HEK293 (cell line): ENCODE measurements at regions not wholly inside any gene's neighbourhood (a gene's known extent, or its start where the extent isn't known, plus 50 kb on each side); places are given as distances from the start of the nearest gene placed in this dataset.

Experiments
- CTCF ChIP-seq: fragments of 450-650 bp; formaldehyde crosslinking; IDR thresholded peaks from 2 replicates; pipeline ENCODE4 v1.5.1; 2016; ENCODE audit warnings: missing biosample characterization, missing genetic modification characterization
- YY1 ChIP-seq: fragments of 450-650 bp; formaldehyde crosslinking; IDR thresholded peaks from 2 replicates; pipeline ENCODE4 v1.5.1; 2018; ENCODE audit warnings: missing biosample characterization, missing genetic modification characterization
- ZBTB26 ChIP-seq: fragments of 450-650 bp; formaldehyde crosslinking; optimal IDR thresholded peaks from 2 replicates; pipeline ENCODE3; 2016; ENCODE audit warnings: missing biosample characterization, mild to moderate bottlenecking, missing genetic modification characterization
- ZFP69B ChIP-seq: fragments of 450-650 bp; formaldehyde crosslinking; IDR thresholded peaks from 2 replicates; pipeline ENCODE4 v1.5.1; 2016; ENCODE audit warnings: missing biosample characterization, missing genetic modification characterization
- ZNF239 ChIP-seq: fragments of 450-650 bp; formaldehyde crosslinking; IDR thresholded peaks from 2 replicates; pipeline ENCODE4 v1.5.1; 2016; ENCODE audit warnings: missing biosample characterization, missing genetic modification characterization
- ZNF280D ChIP-seq: fragments of 450-650 bp; formaldehyde crosslinking; IDR thresholded peaks from 2 replicates; pipeline ENCODE4 v1.5.1; 2016; ENCODE audit warnings: missing biosample characterization, missing genetic modification characterization
- ZNF335 ChIP-seq: fragments of 450-650 bp; formaldehyde crosslinking; conservative IDR thresholded peaks from 2 replicates; pipeline ENCODE4 v1.5.1; 2016; ENCODE audit warnings: missing biosample characterization, missing genetic modification characterization
- ZNF394 ChIP-seq: fragments of 450-650 bp; formaldehyde crosslinking; IDR thresholded peaks from 2 replicates; pipeline ENCODE4 v1.5.1; 2016; ENCODE audit warnings: missing biosample characterization, missing genetic modification characterization, mild to moderate bottlenecking, moderate library complexity, borderline replicate concordance
- ZXDB ChIP-seq: fragments of 450-650 bp; formaldehyde crosslinking; IDR thresholded peaks from 2 replicates; pipeline ENCODE4 v1.5.1; 2016; ENCODE audit warnings: missing biosample characterization, missing genetic modification characterization

DNA sequence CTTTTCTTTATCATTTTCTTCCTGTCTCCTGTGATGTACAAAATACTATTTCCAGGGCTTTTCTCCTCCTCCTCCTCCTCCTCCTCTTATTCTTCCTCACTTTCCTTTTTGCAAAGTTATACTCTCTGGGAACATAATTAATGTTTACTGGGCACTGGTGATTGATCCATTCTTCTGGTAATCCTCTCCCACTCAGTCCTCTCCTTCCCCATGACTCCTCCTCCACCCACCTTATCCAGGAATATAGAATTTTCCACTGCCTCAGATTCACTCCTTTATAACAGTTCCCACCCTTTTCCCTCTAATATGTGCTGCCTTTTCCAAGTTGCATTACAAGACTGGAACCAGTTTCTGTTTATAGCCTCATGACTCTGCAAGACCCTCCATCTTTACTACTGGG, 62.5 kb upstream of the IYD start:
- TF ChIP-seq ZXDB (tag by site-specific recombination) (no peak), YY1 (tag by site-specific recombination) (no peak), CTCF (no peak), ZBTB26 (no peak), ZNF394 (tag by site-specific recombination) (no peak), ZFP69B (tag by site-specific recombination) (no peak), ZNF239 (tag by site-specific recombination) (no peak), ZNF280D (tag by site-specific recombination) (no peak), ZNF335 (no peak)
